ENCODE measurements at regions not wholly inside any gene's neighbourhood (a gene's known extent, or its start where the extent isn't known, plus 50 kb on each side); places are given as distances from the start of the nearest gene placed in this dataset.

- Histone ChIP-seq H3K4me1 (no peaks in the 10 kb centered on the region), H3K36me3 (no peaks in the 10 kb centered on the region), H3K4me3 (no peak overlapping the region), H3K27ac (no peak overlapping the region), H3K27me3 (no peaks in the 10 kb centered on the region), H3K9me3 (no peaks in the 10 kb centered on the region)
- 61 to 67% methylated on average over 8 of the region's 8 CpGs for WGBS, 2 donors
- DNase-seq (ENCODE audit: low spot score in 2 of 2), result no peak
- TF ChIP-seq CTCF (IDR thresholded peaks at IDR 0.05) (no peak), POLR2A (IDR thresholded peaks at IDR 0.05) (no peak), EP300 (IDR thresholded peaks at IDR 0.05) (no peak)
These were observed 470.5 kb downstream of the EPHA3 start for GRCh38 chr3:89577637-89578530.

GRCh38 chr3:89580859-89581258, 473.4 kb downstream of the EPHA3 start:
- no peaks in the 10 kb centered on the region for H3K9me3 ChIP-seq
- DNase-seq (ENCODE audit: low spot score in 2 of 2), result no peak
- H3K27me3 ChIP-seq, result no peaks in the 10 kb centered on the region
- H3K4me3 ChIP-seq, result no peak overlapping the region
- 59 to 72% methylated on average over 3 of the region's 3 CpGs for WGBS, 2 donors
- no peaks in the 10 kb centered on the region for H3K36me3 ChIP-seq
- TF ChIP-seq POLR2A (IDR thresholded peaks at IDR 0.05), result no peak
- no peak for TF ChIP-seq EP300 (IDR thresholded peaks at IDR 0.05)
- TF ChIP-seq CTCF (IDR thresholded peaks at IDR 0.05), result no peak
- no peak overlapping the region for H3K27ac ChIP-seq
- no peaks in the 10 kb centered on the region for H3K4me1 ChIP-seq

GRCh38 chr3:89584398-89584797, 477.0 kb downstream of the EPHA3 start:
- TF ChIP-seq POLR2A (IDR thresholded peaks at IDR 0.05), result no peak
- TF ChIP-seq EP300 (IDR thresholded peaks at IDR 0.05), result no peak
- TF ChIP-seq CTCF (IDR thresholded peaks at IDR 0.05), result no peak
- 87 to 89% methylated on average over 3 of the region's 3 CpGs for WGBS, 2 donors
- H3K9me3 ChIP-seq, result no peaks in the 10 kb centered on the region
- no peak for DNase-seq (ENCODE audit: low spot score in 2 of 2)
- no peaks in the 10 kb centered on the region for H3K4me1 ChIP-seq
- no peaks in the 10 kb centered on the region for H3K36me3 ChIP-seq
- H3K27ac ChIP-seq, result no peak overlapping the region
- H3K27me3 ChIP-seq, result no peaks in the 10 kb centered on the region
- no peak overlapping the region for H3K4me3 ChIP-seq

- H3K4me3 ChIP-seq, result no peak overlapping the region
- no peaks in the 10 kb centered on the region for H3K9me3 ChIP-seq
- no peaks in the 10 kb centered on the region for H3K4me1 ChIP-seq
- TF ChIP-seq CTCF (IDR thresholded peaks at IDR 0.05) (no peak), EP300 (IDR thresholded peaks at IDR 0.05) (no peak), POLR2A (IDR thresholded peaks at IDR 0.05) (no peak)
- H3K27me3 ChIP-seq, result no peaks in the 10 kb centered on the region
- DNase-seq (ENCODE audit: low spot score in 2 of 2), result no peak
- no peaks in the 10 kb centered on the region for H3K36me3 ChIP-seq
- H3K27ac ChIP-seq, result no peak overlapping the region
- 53 to 61% methylated on average over 2 of the region's 2 CpGs for WGBS, 2 donors
These were observed 478.8 kb downstream of the EPHA3 start for GRCh38 chr3:89586256-89586655.

- no peaks in the 10 kb centered on the region for H3K36me3 ChIP-seq
- no peaks in the 10 kb centered on the region for H3K4me1 ChIP-seq
- no peak for DNase-seq (ENCODE audit: low spot score in 2 of 2)
- TF ChIP-seq CTCF (IDR thresholded peaks at IDR 0.05) (no peak), EP300 (IDR thresholded peaks at IDR 0.05) (no peak), POLR2A (IDR thresholded peaks at IDR 0.05) (no peak)
- no peaks in the 10 kb centered on the region for H3K27me3 ChIP-seq
- no peak overlapping the region for H3K4me3 ChIP-seq
- WGBS, 2 donors, result 93 to 98% methylated on average over 1 of the region's 1 CpG
- H3K9me3 ChIP-seq, result no peaks in the 10 kb centered on the region
- H3K27ac ChIP-seq, result no peak overlapping the region
These were observed 479.3 kb downstream of the EPHA3 start for GRCh38 chr3:89586676-89587075.
